Uterus (tissue), 3 donors: ENCODE measurements at regions not wholly inside any gene's neighbourhood (a gene's known extent, or its start where the extent isn't known, plus 50 kb on each side); places are given as distances from the start of the nearest gene placed in this dataset.
"Not testable (repeated sequence)": the region's sequence is repeated elsewhere in the genome, so short reads cannot be mapped to it uniquely, and the experiment has no call there.

Experiments used
- DNase-seq, 2 donors: peaks; one replicate each; pipeline ENCODE4 v3.0.0-alpha.2; 2019 to 2020
- H3K27ac ChIP-seq, 2 donors: fragments of 200-600 bp; sonication (generic); 1 replicate in 1 of 2; 2 replicates in 1 of 2; pipeline ENCODE4 v1.5.1; 2016 to 2018
- H3K27me3 ChIP-seq, 2 donors: fragments of 200-600 bp; sonication (generic); one replicate each; pipeline ENCODE4 v1.5.1; 2018 to 2019; ENCODE audit warnings: control low read depth in 1 of 2
- H3K36me3 ChIP-seq, 2 donors: fragments of 200-600 bp; sonication (generic); one replicate each; pipeline ENCODE4 v1.5.1; 2019; ENCODE audit warnings: control low read depth in 1 of 2
- H3K4me1 ChIP-seq, 2 donors: fragments of 200-600 bp; sonication (generic); one replicate each; pipeline ENCODE4 v1.5.1; 2018 to 2019; ENCODE audit warnings: control low read depth in 1 of 2
- H3K4me3 ChIP-seq, 2 donors: fragments of 200-600 bp; sonication (generic); 1 replicate in 1 of 2; 2 replicates in 1 of 2; pipeline ENCODE4 v1.5.1; 2018 to 2019; ENCODE audit warnings: mild to moderate bottlenecking in 1 of 2
- H3K9me3 ChIP-seq, 2 donors: fragments of 200-600 bp; sonication (generic); one replicate each; pipeline ENCODE4 v1.5.1; 2019; ENCODE audit warnings: control low read depth in 1 of 2
- CTCF ChIP-seq, 4 experiments: fragments of 200-600 bp in 2 of 4; fragments of 450-650 bp in 2 of 4; sonication (generic) in 2 of 4; IDR thresholded peaks; one replicate each; pipeline ENCODE4 v1.5.1; 2016 to 2019; ENCODE audit warnings: antibody characterized with exemption in 4 of 4, mild to moderate bottlenecking in 2 of 4, moderate library complexity in 1 of 4
- POLR2A ChIP-seq, 2 donors: fragments of 450-650 bp; IDR thresholded peaks; one replicate each; pipeline ENCODE4 v1.6.1; 2016; ENCODE audit warnings: antibody characterized with exemption in 2 of 2, mild to moderate bottlenecking in 1 of 2, moderate library complexity in 1 of 2
- intact Hi-C: fragments of 100-400 bp; cut with DNase I; formaldehyde crosslinking; loops from one replicate; pipeline ENCODE4 v1.15.1; 2023; ENCODE audit warnings: low total_unique reads
- donor health status: DM: yes; HTN: yes; CAD: no.

GRCh38 chr9:74083681-74084433 lies 413.3 kb upstream of the RORB start:
- Histone ChIP-seq H3K27me3 (no peaks in the 10 kb centered on the region), H3K4me3 (no peak overlapping the region), H3K4me1 (no peaks in the 10 kb centered on the region), H3K36me3 (no peaks in the 10 kb centered on the region), H3K27ac (no peak overlapping the region), H3K9me3 (no peaks in the 10 kb centered on the region)
- intact Hi-C loops, result no loop called here
- TF ChIP-seq POLR2A (IDR thresholded peaks at IDR 0.05), result no peak
- no peak for TF ChIP-seq CTCF (IDR thresholded peaks at IDR 0.05)
- no peak for DNase-seq

GRCh38 chr9:74085384-74086037 lies 411.6 kb upstream of the RORB start:
- H3K27ac ChIP-seq, H3K4me3 ChIP-seq, H3K27me3 ChIP-seq, intact Hi-C loops, H3K36me3 ChIP-seq, DNase-seq, H3K9me3 ChIP-seq, H3K4me1 ChIP-seq: not testable (repeated sequence)

GRCh38 chr9:74090921-74091320 lies 406.2 kb upstream of the RORB start:
- H3K27me3 ChIP-seq, H3K4me3 ChIP-seq, H3K4me1 ChIP-seq, H3K36me3 ChIP-seq, H3K27ac ChIP-seq, H3K9me3 ChIP-seq, intact Hi-C loops, DNase-seq: not testable (repeated sequence)

GRCh38 chr9:74092491-74092834 lies 404.7 kb upstream of the RORB start:
- Histone ChIP-seq H3K4me1 (no peaks in the 10 kb centered on the region), H3K9me3 (no peaks in the 10 kb centered on the region), H3K36me3 (no peaks in the 10 kb centered on the region), H3K27me3 (no peaks in the 10 kb centered on the region), H3K4me3 (no peak overlapping the region), H3K27ac (no peak overlapping the region)
- DNase-seq, result no peak
- intact Hi-C loops, result no loop called here
- TF ChIP-seq CTCF (IDR thresholded peaks at IDR 0.05) (no peak), POLR2A (IDR thresholded peaks at IDR 0.05) (no peak)

GRCh38 chr9:74094037-74094436 lies 403.1 kb upstream of the RORB start:
- H3K27me3 ChIP-seq, H3K4me3 ChIP-seq, H3K4me1 ChIP-seq, intact Hi-C loops, H3K36me3 ChIP-seq, H3K27ac ChIP-seq, DNase-seq, H3K9me3 ChIP-seq: not testable (repeated sequence)

GRCh38 chr9:74094766-74095165 lies 402.4 kb upstream of the RORB start:
- intact Hi-C loops, result no loop called here
- Histone ChIP-seq H3K36me3 (no peaks in the 10 kb centered on the region), H3K27me3 (no peaks in the 10 kb centered on the region), H3K4me1 (no peaks in the 10 kb centered on the region), H3K4me3 (no peak overlapping the region), H3K27ac (no peak overlapping the region), H3K9me3 (no peaks in the 10 kb centered on the region)
- DNase-seq, result no peak
- TF ChIP-seq POLR2A (IDR thresholded peaks at IDR 0.05) (no peak), CTCF (IDR thresholded peaks at IDR 0.05) (no peak)
